ENCODE measurements at regions not wholly inside any gene's neighbourhood (a gene's known extent, or its start where the extent isn't known, plus 50 kb on each side); places are given as distances from the start of the nearest gene placed in this dataset.
A peak's percentile ranks its signal among the peaks of the same experiment; 100 is the strongest.
"Not testable (repeated sequence)": the region's sequence is repeated elsewhere in the genome, so short reads cannot be mapped to it uniquely, and the experiment has no call there.

DNA sequence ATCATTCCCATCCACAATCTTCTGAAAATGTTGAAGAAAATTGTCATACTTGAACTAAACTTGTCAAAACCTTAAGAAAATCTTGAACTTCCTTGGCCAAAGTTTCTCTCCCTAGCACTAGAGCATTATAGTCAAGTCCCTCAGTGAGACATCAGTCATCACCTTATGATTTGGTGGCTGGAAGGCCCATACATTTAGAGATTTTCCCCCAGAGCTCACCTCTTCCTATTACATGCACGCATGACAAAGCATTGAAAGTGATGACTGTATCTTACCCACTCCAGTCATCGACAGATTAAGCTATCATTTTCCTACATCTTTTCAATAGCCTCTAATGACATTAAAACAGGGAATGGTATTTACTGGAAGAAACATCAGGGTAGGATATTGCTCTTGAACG lies 948.8 kb downstream of the TMEM121 start:
- DNase-seq, result not testable (repeated sequence)

DNA sequence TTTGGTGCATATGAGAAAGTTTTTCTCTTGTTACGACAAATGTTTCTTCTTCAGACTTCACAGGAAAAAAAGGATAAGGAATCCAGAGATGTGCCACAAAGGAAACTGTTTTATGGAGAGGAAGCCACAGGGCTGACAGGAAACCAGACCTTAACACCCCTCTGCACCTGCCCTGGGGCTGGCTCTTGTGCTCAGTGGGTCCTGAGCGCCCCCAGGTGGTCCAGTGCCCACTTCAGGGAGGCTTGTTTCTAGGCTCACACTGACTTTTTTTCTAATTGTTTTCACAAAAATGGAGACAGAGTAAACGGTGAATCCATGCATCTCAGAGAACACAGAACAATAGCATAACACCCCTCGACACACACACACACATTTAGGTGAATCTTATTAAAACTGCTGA lies 951.2 kb downstream of the TMEM121 start:
- DNase-seq, result not testable (repeated sequence)

DNA sequence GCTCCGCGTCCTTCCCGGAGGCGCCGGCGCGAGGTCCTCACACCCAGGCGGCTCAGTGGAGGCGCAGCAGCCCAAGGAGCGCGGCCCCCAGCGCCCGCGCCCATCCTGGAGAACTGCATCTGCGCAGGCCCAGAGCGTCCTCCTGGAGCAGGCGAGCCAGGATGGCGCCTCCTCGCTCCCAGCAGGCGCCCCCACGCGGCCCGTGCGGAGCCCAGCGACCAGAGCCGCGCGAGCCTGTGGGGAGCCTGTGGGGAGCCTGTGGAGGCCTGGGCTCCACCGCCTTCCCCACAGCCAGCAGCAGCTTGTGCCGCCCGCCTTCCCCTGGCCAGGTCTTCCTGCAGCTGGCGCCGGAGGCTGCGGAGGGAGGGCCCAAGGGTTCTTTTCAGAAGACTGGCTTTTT lies 953.9 kb downstream of the TMEM121 start:
- not testable (repeated sequence) for DNase-seq

DNA sequence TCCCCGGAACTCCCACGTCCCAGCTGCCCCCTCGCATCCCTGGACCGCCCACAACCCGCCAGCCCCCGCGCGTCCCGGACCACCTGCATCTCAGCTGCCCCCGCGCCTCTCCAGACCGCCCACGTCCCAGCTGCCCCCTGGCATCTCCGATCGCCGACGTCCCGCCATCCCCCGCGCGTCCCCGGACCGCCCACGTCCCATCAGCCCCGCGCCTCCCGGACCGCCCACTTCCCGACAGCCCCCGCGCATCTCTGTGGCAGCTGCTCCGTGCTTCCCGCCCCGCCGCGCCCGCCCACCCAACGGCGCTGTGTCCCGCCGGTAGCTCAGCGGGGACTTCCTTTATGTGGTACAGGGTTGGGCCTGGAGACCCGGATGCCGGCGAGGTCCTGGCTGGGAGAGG lies 955.8 kb downstream of the TMEM121 start:
- DNase-seq, result not testable (repeated sequence)

DNA sequence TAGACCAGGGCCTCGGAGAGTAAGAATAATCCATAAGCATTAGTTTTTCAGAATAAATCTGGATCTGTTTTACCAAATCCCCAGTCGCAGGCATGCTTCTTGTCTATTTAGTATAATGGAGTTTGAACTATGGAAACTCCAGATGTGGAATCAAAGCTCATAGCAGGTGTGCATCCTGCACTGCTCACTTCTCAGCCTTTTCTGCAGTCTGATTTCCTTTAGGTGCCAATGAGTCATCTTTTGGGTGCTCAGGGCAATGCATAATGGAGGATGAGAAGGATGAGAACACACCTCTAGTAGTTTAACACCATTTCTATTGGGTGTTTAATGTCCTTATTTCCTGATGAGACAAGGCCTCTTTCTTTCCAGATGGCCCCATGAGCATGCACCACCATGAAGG lies 961.2 kb downstream of the TMEM121 start:
- DNase-seq, result no peak

DNA sequence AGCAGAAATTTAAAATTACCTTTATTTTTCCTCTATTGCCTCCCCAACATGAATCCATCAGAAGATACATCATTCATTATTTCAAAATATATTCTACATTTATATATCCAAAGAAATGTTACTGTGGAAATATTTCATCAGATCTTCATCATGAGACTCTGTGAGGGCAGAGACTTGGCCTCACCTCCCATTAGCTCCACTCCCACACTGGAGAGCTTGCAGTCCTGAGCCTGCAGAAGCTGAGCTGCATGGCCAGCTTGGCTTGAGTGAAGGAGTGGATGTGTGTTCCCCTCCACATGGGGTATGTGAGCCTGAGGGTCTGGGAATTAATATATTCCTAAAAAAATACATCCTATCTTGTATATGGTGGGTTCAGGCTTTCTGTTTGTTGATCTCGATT lies 961.9 kb downstream of the TMEM121 start:
- no peak for DNase-seq

DNA sequence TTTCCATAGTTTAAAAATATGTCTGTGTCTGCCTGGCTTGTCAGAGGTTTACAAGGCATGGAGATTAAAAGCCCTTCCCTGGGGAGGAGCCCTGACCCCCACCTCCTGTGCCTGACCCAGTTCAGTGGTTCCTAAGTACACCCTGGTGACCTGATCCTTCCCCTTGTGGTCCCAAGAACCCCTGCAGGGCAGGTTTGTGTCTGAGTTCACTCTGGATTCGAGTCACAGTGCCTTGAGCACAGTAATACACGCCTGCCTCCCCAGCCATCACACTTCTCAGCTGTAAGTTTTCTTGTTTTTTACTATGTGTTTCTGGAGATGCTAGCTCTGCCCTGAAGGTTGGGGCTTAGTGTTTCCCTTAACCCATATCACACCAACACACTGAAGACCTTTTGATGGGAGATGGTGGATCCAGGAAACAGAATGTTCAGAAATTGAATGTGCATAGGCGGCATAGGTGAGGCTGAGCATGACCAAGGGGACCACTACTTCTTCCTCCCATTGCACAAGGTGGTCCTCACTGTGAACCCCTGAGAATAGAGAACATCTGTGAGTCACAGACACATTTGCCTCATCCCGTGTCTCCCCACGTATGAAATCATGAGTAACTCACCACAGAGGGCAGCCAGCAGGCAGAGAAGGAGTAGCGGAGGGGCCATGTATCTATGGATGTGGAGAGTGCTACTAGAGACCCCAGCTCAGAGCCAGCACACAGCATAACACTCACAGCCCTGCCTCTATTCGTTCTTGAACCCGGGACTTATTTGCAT lies 962.9 kb downstream of the TMEM121 start:
- DNase-seq, result peak; percentile 59

DNA sequence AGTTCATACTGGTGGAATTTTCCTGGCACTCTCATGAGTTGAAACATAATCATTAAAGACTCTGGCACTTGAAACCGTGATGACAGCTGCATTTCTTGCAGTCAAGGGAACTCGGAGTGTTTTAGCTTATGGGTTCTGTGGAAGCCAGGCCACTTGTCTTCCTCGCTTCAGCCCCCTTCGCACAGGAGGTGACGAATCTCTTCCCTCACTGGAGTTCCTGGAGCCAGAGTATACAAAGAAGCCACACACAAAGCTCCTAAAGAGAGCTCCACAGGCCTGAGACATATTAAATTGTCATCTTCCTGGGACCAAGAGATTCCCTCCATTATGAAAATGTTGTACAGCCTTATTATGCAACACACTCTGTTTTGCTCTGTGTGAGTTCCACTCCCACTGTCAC lies 964.1 kb downstream of the TMEM121 start:
- DNase-seq, result no peak

DNA sequence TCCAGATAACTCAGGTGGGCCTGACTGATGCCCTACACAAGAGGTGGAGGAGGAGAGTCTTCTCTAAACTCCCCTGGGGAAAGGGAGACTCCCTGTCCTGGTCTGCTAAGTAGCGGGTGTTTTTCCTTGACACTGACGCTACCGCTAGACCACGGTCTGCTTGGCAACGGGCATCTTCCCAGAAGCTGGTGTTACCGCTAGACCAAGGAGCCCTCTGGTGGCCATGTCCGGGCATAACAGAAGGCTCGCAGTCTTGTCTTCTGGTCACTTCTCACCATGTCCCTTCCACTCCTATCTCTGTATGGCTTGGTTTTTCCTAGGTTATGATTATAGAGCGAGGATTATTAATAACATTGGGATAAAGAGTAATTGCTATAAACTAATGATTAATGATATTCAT lies 965.5 kb downstream of the TMEM121 start:
- peak; percentile 72 for DNase-seq

DNA sequence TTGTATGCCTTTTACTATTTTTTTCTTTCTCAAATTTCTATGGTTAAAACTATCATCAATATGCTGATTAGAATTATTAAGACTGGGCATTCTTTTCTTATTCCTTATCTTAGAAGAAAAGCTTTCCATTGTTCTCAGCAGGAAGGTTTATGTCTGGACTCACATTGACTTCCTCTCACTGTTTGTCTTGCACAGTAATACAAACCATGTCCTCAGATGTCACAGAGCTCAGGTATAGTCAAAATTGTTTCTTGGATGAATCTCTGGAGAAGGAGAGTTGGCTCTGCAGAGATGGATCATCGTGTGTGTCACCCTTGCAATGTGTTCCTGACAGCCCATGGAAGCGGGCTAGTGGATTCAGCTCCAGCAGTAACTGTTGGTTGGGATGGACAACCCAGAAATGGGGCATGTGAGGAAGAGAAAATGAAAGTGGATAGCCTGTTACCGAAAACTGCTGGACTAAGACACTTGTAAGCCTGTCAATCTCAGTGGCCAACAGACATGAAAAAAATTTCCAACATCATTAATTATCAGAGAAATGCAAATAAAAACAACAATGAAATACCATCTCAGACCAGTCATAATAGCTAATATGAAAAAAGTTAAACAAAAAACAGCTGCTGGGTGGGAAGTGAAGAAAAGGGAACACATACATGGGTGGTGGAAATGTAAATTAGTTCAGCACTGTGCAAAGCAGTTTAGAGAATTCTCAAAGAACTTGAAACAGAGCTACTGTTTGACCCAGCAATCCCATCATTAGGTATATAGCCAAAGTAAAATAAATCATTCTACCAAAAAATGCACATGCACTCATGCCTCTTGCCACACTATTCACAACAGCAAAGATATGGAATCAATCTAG lies 967.8 kb downstream of the TMEM121 start:
- DNase-seq, result no peak

DNA sequence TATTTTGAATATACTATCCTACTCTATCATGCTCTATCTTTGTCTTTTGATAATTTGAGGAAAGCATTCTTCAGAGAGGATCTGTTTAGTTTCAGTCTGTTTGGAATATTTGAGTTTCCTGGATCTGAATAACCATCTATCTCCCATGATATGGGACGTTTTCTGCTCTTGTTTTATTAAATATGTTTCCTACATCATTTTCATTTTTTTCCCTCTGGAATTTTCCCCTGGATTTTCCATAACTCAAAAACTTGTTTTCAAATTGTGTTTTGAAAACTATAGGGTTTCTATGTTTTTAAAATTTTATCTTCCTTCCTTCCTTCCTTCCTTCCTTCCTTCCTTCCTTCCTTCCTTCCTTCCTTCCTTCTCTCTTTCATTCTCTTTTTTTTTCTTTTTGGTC lies 974.2 kb downstream of the TMEM121 start:
- no peak for DNase-seq

DNA sequence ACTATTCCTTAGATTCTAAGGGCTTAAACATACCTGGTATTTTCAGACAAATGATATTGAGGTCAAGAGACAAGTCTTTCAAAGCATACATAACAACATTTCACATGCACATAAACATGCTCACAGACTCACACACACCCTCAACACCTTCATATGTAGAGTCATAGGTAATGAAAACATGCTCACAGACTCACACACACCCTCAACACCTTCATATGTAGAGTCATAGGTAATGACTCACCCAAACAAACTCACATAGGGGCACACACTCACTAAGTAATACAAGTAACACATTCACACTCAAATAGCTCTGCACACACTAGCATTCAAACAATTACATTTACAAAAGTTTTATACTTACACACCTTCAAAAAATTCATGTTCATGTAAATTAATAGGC lies 975.5 kb downstream of the TMEM121 start:
- DNase-seq, result no peak

DNA sequence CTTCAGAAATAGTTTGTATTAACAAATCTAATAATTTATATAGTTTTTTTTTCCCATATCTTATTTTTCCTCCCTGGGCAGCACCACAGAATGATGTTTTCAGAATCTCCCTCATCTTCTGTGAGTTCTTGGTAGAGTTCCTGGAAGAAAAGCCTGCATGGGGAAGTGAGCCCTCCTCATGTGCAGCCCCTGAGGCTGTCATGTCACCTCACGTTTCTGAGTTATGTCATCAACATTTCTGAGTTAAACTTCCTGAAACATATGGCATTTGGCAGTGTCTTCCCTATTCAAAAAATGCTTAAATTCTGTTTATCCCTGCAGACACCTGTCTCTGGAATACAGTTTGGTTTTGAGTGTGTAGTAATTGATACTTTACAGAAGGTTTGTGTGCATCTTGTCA lies 979.0 kb downstream of the TMEM121 start:
- no peak for DNase-seq

DNA sequence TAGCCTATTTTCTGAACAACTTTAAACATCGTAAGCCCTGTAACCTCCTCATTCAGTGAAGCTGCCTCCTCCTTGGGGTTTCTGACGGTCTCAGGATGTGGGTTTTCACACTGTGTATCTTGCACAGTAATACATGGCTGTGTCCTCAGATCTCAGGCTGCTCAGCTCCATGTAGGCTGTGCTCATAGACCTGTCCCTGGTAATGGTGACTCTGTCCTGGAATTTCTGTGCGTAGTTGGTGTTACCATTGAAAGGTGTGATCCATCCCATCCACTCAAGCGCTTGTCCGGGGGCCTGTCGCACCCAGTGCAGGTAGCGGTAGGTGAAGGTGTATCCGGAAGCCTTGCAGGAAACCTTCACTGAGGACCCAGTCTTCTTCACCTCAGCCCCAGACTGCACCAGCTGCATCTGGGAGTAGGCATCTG lies 980.5 kb downstream of the TMEM121 start:
- DNase-seq, result peak; percentile 51

DNA sequence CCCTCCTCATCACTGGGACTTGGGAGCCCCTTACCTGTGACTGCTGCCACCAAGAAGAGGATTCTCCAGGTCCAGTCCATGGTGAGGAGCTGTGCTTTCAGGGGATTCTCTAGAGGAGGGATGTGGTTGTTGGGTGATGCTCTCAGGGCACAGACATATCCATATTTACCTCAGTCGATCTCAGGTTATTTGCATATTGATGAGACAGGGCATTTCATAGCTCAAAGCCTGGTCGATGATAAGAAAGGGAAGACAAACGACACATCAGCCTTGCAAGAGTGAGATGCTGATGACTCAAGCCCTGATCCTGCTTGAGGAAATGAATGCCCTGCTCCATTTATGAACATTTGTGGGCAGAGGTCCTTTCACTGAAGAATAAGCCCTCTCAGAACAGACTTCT lies 981.0 kb downstream of the TMEM121 start:
- no peak for DNase-seq

DNA sequence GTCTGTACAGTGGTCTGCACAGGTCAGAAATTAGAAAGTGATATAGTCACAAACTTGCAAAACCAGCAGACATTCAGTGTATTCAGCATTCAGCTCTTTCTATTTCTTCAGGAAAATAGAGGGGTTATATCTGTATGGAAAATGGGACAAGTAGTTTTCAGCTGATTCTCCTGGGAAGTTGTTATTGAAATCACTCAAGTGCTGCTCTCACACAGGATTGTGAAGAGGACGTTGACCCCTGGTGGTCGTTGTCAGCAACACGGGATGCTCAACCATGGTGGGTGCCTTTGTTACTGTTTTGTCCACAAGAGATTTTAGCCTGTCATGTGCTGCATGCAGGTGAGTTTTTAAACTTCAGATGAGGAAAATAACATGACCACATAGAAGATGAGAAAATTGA lies 981.8 kb downstream of the TMEM121 start:
- DNase-seq, result no peak

DNA sequence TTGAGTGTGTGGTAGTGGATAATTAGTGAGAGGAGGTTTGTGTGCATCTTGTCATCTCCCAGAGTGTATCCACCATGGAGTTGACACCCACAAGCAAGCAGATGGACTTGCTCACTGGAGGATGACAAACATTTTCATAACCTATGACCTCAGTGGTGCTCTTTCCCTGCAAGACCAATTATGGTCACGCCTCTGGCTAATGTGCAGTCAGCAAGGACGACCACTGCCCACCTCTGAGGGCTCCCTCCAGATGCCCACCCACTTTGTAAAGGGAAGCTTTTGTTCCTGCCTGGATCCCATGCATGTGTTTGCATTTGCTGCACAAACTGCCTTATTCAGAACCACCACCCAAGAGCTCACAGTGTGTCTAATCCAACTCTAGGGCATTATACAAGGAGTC lies 982.8 kb downstream of the TMEM121 start:
- no peak for DNase-seq

DNA sequence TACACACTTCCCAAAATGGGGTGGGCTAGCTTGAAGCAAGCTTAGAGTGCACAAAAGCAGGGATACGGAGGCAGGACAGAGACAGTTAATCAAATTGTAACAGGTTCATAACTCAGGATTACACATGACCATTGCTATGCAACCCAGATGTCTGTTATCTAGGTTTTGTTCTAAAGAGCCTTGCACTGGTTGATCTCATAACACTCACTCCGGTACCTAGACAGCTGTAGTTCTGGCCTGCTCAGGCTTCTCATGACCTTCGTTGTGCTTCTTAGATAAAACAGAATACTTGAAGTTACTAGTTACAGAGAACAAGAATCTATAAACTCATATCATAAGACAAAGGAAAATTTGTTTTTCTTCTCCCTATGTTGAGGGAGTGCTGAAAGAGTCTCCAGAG lies 983.4 kb downstream of the TMEM121 start:
- no peak for DNase-seq

DNA sequence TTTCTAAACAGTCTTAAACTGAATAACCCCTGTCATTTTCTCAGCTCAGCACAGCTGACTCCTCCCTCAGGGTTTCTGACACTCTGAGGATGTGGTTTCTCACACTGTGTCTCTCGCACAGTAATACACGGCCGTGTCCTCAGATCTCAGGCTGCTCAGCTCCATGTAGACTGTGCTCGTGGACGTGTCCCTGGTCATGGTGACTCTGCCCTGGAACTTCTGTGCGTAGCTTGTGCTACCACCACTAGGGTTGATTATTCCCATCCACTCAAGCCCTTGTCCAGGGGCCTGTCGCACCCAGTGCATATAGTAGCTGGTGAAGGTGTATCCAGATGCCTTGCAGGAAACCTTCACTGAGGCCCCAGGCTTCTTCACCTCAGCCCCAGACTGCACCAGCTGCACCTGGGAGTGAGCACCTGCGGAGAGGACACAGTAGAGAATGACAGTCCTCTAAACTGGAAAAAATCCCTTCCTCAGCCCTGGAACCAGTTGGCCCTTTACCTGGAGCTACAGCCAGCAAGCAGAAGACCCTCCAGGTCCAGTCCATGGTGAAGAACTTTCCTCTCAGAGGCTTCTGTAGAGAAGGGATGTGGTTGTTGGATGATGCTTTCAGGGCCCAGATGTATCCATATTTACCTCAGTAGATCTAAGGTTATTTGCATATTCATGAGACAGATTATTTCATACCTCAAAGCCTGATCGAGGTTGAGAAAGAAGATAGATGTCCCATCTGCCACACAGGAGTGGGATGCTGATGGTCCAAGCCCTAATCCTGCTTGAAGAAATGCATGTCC lies 984.8 kb downstream of the TMEM121 start:
- DNase-seq, result peak; percentile 53

DNA sequence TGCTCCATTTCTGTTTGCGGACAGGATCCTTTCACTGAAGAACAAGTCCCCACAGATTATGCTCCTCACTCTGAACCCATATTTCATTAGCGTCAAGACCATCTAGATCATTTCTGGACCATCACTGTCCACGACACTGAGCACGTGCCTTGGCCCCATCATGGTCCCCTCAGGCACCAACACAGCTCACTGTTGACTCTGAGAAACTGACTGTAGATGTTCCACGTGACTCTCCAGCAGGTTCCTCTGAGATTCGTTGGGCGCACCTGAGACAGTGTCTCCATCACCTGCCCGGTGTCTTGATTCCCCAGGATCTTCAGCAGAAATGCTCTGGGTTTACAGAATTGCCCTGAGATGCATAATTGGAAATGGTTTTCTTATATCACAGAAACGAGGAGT lies 985.4 kb downstream of the TMEM121 start:
- DNase-seq, result no peak

DNA sequence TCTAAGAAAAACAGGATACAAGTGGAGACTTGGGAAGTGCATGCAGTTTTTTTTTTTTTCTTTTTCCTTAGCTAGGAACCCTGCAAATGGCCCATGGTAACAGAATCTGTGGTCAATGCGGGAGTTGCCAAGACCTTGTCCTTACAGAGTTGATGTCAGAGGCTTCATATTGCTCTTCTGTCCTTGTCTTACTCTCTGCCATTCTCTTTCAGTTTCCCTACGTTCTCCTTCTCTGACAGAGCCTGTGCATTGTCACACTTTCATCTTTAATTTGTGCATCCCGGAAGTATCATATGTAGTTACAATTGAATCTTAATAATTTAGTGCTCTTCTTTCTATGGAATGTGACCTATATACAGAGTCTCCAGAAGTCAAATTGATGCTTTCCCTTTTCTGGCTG lies 986.9 kb downstream of the TMEM121 start:
- no peak for DNase-seq

DNA sequence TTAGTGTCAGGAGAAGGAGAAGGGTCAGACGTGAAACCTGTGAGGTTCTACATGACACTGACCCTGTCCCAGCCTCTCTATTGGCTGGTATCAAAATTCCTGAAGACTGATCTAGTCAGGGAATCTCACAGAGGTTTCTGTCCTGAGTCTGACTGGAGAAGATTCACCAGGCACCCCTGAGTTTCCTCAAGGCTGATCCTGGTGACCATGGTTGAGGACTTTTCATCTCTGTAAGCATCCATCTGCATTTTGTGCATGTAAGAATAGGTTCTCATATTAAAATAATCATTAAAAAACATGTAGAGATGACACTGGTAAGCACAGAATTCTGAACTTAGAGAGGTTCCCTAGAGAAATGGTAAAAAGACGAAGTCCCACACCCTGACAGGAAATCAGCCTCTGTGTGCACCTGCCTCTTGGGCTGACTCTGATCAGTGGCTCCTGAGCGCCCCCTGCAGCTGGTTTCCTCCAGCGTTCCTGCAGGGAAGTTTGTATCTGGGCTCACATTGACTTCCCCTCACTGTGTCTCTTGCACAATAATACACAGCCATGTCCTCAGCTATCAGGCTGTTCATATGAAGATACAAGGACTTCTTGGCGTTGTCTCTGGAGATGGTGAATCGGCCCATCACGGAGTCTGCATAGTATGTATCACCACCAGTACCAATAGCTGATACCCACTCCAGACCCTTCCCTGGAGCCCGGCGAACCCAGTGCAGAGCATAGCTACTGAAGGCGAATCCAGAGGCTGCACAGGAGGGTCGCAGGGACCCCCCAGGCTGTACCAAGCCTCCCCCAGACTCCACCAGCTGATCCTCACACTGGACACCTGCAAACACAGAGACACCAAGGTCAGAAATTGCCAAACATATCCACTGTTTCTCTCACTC lies 991.9 kb downstream of the TMEM121 start:
- peak; percentile 95 for DNase-seq

All from stimulated activated CD8-positive, alpha-beta memory T cell treated with anti-CD3 and anti-CD28 coated beads, Interleukin-4, amount 100 ng/mL, for 48 hours (primary cell).